ENCODE measurements at regions not wholly inside any gene's neighbourhood (a gene's known extent, or its start where the extent isn't known, plus 50 kb on each side); places are given as distances from the start of the nearest gene placed in this dataset.

GRCh38 chr20:56762401-56762800 is 133.3 kb downstream of the TFAP2C start:
- Histone ChIP-seq H4K20me1 (ENCODE audit: low read depth) (no peaks in the 10 kb centered on the region), H2AFZ (replicated peaks) (no peak overlapping the region), H3K27ac (no peak overlapping the region), H3K4me1 (peaks cover 16% of the 10 kb centered on the region), H3K36me3 (no peaks in the 10 kb centered on the region), H3K79me2 (ENCODE audit: low read depth) (no peaks in the 10 kb centered on the region), H3K4me2 (no peak overlapping the region), H3K4me3 (no peak overlapping the region), H3K9ac (no peak overlapping the region), H3F3A (ENCODE audit: low read depth) (peaks cover 10% of the 10 kb centered on the region), H3K27me3 (no peaks in the 10 kb centered on the region), H3K9me3 (ENCODE audit: low read depth) (no peaks in the 10 kb centered on the region)
- Mint-ChIP-seq H3K4me3 (no peak overlapping the region), H3K4me1 (peaks cover 22% of the 10 kb centered on the region), H3K27me3 (ENCODE audit: insufficient read depth, low read depth) (peaks cover 13% of the 10 kb centered on the region), H3K27ac (no peak overlapping the region), H3K9me3 (peaks cover 4% of the 10 kb centered on the region), H3K36me3 (no peaks in the 10 kb centered on the region)
- TF ChIP-seq EZH2 (IDR thresholded peaks at IDR 0.05) (no peak), EZH2phosphoT487 (IDR thresholded peaks at IDR 0.05) (no peak), CTCF (IDR thresholded peaks at IDR 0.05) (no peak)
- DNase-seq (ENCODE audit: low spot score): no peak

- H3K4me1 Mint-ChIP-seq: peaks cover 22% of the 10 kb centered on the region
- Histone ChIP-seq H3K79me2 (ENCODE audit: low read depth) (no peaks in the 10 kb centered on the region), H4K20me1 (ENCODE audit: low read depth) (no peaks in the 10 kb centered on the region), H3K36me3 (no peaks in the 10 kb centered on the region), H3K4me1 (peaks cover 16% of the 10 kb centered on the region), H3F3A (ENCODE audit: low read depth) (peaks cover 10% of the 10 kb centered on the region), H2AFZ (replicated peaks) (no peak overlapping the region), H3K9me3 (ENCODE audit: low read depth) (no peaks in the 10 kb centered on the region), H3K4me3 (no peak overlapping the region), H3K27ac (no peak overlapping the region), H3K9ac (no peak overlapping the region), H3K4me2 (no peak overlapping the region), H3K27me3 (no peaks in the 10 kb centered on the region)
- peaks cover 9% of the 10 kb centered on the region for H3K27me3 Mint-ChIP-seq (ENCODE audit: insufficient read depth, low read depth)
- no peak overlapping the region for H3K27ac Mint-ChIP-seq
- DNase-seq (ENCODE audit: low spot score): no peak
- H3K4me3 Mint-ChIP-seq: no peak overlapping the region
- TF ChIP-seq EZH2 (IDR thresholded peaks at IDR 0.05) (no peak), CTCF (IDR thresholded peaks at IDR 0.05) (no peak), EZH2phosphoT487 (IDR thresholded peaks at IDR 0.05) (no peak)
- no peaks in the 10 kb centered on the region for H3K9me3 Mint-ChIP-seq
- H3K36me3 Mint-ChIP-seq: no peaks in the 10 kb centered on the region
These were observed 133.7 kb downstream of the TFAP2C start for GRCh38 chr20:56762829-56763228.

GRCh38 chr20:56764671-56765070 is 135.6 kb downstream of the TFAP2C start:
- Histone ChIP-seq H3K4me2 (no peak overlapping the region), H2AFZ (replicated peaks) (no peak overlapping the region), H3K4me3 (no peak overlapping the region), H3K79me2 (ENCODE audit: low read depth) (no peaks in the 10 kb centered on the region), H3K36me3 (no peaks in the 10 kb centered on the region), H3K4me1 (peaks cover 13% of the 10 kb centered on the region), H3K27ac (no peak overlapping the region), H3K9ac (no peak overlapping the region), H4K20me1 (ENCODE audit: low read depth) (no peaks in the 10 kb centered on the region), H3K9me3 (ENCODE audit: low read depth) (no peaks in the 10 kb centered on the region), H3K27me3 (no peaks in the 10 kb centered on the region), H3F3A (ENCODE audit: low read depth) (peaks cover 10% of the 10 kb centered on the region)
- Mint-ChIP-seq H3K36me3 (no peaks in the 10 kb centered on the region), H3K4me1 (peaks cover 24% of the 10 kb centered on the region), H3K4me3 (no peak overlapping the region), H3K9me3 (no peaks in the 10 kb centered on the region), H3K27me3 (ENCODE audit: insufficient read depth, low read depth) (peaks cover 15% of the 10 kb centered on the region), H3K27ac (peak overlapping the region; percentile 90)
- no peak for TF ChIP-seq CTCF (IDR thresholded peaks at IDR 0.05)
- TF ChIP-seq EZH2phosphoT487 (IDR thresholded peaks at IDR 0.05): no peak
- TF ChIP-seq EZH2 (IDR thresholded peaks at IDR 0.05): no peak
- no peak for DNase-seq (ENCODE audit: low spot score)
